GM12874 (cell line): ENCODE measurements at regions not wholly inside any gene's neighbourhood (a gene's known extent, or its start where the extent isn't known, plus 50 kb on each side); places are given as distances from the start of the nearest gene placed in this dataset.

Experiments used
- CTCF ChIP-seq: IDR thresholded peaks from 2 replicates; pipeline ENCODE4 v1.5.1; 2011; ENCODE audit warnings: low read depth, mild to moderate bottlenecking, control low read depth, low read length, moderate library complexity; ENCODE audit not compliant: insufficient read depth

DNA sequence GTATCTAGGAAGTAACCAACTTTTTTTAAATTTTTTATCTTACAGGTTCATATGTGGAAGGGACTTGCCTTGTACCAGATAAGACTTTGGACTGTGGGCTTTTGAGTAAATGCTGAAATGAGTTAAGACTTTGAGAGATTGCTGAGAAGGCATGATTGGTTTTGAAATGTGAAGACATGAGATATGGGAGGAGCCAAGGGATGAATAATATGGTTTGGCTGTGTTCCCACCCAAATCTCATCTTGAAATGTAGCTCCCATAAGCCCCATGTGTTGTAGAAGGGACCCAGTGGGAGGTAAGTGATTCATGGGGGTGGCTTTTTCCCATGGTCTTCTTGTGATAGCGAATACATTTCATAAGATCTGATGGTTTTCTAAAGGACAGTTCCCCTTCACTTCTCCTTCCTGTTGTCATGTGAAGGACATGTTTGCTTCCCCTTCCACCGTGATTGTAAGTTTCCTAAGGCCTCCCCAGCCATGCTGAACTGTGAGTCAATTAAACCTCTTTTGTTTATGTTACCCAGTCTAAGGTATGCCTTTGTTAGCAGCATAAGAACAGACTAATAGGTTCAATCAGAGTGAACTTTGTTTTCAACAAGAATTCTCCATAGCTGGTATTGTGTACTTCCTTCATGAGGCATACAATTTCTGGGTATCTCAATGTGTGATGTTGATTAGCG, 535.6 kb upstream of the MEF2C start:
- no peak for TF ChIP-seq CTCF

- no peak for TF ChIP-seq CTCF
These were observed 535.0 kb upstream of the MEF2C start for GRCh38 chr5:89417990-89418389.

DNA sequence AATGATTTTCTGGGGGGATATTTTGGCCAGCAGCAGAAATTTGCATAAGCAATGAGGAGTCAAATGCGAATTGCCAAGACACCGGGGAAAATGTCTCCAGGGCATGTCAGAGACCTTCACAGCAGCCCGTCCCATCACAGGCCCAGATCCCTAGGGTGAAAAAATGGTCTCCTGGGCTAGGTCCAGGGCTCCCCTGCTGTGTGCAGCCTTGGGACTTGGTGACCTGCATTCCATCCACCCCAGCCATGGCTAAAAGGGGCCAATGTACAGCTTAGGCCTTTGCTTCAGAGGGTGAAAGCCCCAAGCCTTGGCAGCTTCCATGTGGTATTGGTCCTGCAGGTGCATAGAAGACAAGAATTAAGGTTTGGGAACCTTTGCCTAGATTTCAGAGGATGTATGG, 534.5 kb upstream of the MEF2C start:
- no peak for TF ChIP-seq CTCF

- no peak for TF ChIP-seq CTCF
These were observed 528.9 kb upstream of the MEF2C start for GRCh38 chr5:89411891-89412290.

- TF ChIP-seq CTCF, result no peak
These were observed 524.1 kb upstream of the MEF2C start for GRCh38 chr5:89407054-89407453.

DNA sequence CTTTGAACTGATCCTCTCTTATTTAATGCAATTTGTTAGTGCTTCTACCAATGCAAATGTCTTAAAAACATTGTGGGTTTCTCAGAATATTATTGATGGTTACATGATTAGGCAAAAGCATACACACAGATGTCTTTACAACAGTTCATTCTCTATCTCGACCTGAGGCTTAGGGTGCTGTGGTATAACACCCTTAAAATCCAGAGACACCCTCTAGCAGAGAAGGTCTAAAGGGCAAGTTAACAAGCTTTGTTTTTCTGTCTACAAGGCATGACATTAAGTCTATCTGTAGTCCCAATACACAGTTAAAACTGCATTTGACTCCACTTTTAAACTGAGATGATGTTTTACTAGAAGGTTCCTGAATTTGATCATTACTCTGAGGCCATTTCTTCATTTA, 518.7 kb upstream of the MEF2C start:
- TF ChIP-seq CTCF, result no peak

- TF ChIP-seq CTCF, result no peak
These were observed 518.0 kb upstream of the MEF2C start for GRCh38 chr5:89401012-89401411.
